Uterus (tissue), 2 donors: ENCODE measurements at regions not wholly inside any gene's neighbourhood (a gene's known extent, or its start where the extent isn't known, plus 50 kb on each side); places are given as distances from the start of the nearest gene placed in this dataset.

Experiments used
- POLR2A ChIP-seq, 2 donors: fragments of 450-650 bp; IDR thresholded peaks; one replicate each; pipeline ENCODE4 v1.6.1; 2016; ENCODE audit warnings: antibody characterized with exemption in 2 of 2, mild to moderate bottlenecking in 1 of 2, moderate library complexity in 1 of 2
- TF ChIP-seq, protein P1 (sequence below), 4 experiments: fragments of 200-600 bp in 2 of 4; fragments of 450-650 bp in 2 of 4; sonication (generic) in 2 of 4; IDR thresholded peaks; one replicate each; pipeline ENCODE4 v1.5.1; 2016 to 2019; ENCODE audit warnings: antibody characterized with exemption in 4 of 4, mild to moderate bottlenecking in 2 of 4, moderate library complexity in 1 of 4

DNA sequence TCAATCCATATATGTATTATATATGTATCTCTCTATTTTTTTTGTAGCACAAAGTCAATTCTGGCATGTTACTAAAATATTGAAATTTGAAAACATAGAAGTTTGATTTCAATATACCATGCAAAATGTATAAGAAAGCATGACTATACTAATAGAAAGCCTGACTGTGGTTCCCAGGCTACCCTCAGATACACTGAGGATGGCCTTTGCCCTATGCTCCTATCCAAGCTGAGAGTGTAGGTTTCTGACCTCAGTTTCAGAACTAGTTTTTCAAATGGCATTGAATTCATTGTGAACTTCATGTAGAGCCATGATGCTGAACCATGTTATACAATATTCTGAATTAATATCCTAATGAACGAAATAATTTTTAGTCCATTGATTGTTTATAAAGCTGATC is 220.4 kb upstream of the IZUMO3 start:
- TF ChIP-seq, protein P1, sequence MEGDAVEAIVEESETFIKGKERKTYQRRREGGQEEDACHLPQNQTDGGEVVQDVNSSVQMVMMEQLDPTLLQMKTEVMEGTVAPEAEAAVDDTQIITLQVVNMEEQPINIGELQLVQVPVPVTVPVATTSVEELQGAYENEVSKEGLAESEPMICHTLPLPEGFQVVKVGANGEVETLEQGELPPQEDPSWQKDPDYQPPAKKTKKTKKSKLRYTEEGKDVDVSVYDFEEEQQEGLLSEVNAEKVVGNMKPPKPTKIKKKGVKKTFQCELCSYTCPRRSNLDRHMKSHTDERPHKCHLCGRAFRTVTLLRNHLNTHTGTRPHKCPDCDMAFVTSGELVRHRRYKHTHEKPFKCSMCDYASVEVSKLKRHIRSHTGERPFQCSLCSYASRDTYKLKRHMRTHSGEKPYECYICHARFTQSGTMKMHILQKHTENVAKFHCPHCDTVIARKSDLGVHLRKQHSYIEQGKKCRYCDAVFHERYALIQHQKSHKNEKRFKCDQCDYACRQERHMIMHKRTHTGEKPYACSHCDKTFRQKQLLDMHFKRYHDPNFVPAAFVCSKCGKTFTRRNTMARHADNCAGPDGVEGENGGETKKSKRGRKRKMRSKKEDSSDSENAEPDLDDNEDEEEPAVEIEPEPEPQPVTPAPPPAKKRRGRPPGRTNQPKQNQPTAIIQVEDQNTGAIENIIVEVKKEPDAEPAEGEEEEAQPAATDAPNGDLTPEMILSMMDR (IDR thresholded peaks at IDR 0.05) = no peak
- TF ChIP-seq POLR2A (IDR thresholded peaks at IDR 0.05) = no peak
